Fibroblast of mammary gland (primary cell): ENCODE measurements at regions not wholly inside any gene's neighbourhood (a gene's known extent, or its start where the extent isn't known, plus 50 kb on each side); places are given as distances from the start of the nearest gene placed in this dataset.
"Not testable (repeated sequence)": the region's sequence is repeated elsewhere in the genome, so short reads cannot be mapped to it uniquely, and the experiment has no call there.

ENCODE experiments used
- DNase-seq: peaks from one replicate; pipeline ENCODE4 v3.0.0-alpha.2; 2010; ENCODE audit warnings: low read depth
- H3K4me3 ChIP-seq: 2 replicates; pipeline ENCODE4 v1.5.1; 2011; ENCODE audit warnings: low read depth, mild to moderate bottlenecking, low read length, moderate library complexity; ENCODE audit not compliant: control insufficient read depth
- CTCF ChIP-seq: conservative IDR thresholded peaks from 2 replicates; pipeline ENCODE4 v1.5.1; 2011; ENCODE audit warnings: low read depth, low read length, inconsistent platforms; ENCODE audit not compliant: control insufficient read depth, insufficient read depth

- DNase-seq = no peak
- TF ChIP-seq CTCF = no peak
- H3K4me3 ChIP-seq = no peak overlapping the region
These were observed 317.1 kb upstream of the PABPC4L start for GRCh38 chr4:134518574-134519217.

DNA sequence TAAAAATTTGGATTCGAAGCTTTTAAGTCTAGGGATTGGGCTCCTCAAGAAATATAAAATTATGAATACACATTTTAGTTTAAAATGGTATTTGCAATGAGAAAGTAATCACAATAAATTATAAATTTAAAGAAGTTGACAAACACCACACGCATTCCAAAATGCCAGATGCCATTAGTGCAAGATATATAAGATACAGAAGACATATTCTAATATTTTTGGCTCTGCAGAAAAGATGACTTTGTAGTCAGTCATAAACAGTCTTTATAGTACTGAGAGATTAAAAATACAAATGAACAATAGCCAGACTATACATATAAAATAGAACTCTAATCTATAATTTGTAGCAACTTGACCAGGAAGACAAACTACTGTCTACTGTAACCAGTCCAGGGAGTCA lies 309.0 kb upstream of the PABPC4L start:
- no peak for TF ChIP-seq CTCF
- H3K4me3 ChIP-seq = no peak overlapping the region
- no peak for DNase-seq

DNA sequence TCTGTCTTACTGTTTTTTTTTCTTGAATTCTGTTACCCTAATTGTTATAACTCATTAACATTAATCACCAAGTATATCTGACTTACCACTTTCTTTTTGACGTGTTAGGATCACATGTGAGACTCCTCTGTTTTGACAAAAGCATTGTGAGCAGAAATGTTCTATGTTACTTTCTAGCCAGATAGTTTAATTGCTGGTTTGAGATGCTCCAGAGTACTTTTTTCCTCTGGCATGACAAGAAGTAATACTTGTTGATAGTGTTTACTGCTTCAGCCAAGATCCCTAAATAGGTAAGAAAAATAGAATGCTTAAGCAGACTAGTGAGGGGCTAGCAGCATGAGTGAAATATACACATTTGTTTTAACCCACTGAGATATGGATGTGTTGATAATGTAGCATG lies 303.9 kb upstream of the PABPC4L start:
- no peak for TF ChIP-seq CTCF
- no peak for DNase-seq
- no peak overlapping the region for H3K4me3 ChIP-seq

DNA sequence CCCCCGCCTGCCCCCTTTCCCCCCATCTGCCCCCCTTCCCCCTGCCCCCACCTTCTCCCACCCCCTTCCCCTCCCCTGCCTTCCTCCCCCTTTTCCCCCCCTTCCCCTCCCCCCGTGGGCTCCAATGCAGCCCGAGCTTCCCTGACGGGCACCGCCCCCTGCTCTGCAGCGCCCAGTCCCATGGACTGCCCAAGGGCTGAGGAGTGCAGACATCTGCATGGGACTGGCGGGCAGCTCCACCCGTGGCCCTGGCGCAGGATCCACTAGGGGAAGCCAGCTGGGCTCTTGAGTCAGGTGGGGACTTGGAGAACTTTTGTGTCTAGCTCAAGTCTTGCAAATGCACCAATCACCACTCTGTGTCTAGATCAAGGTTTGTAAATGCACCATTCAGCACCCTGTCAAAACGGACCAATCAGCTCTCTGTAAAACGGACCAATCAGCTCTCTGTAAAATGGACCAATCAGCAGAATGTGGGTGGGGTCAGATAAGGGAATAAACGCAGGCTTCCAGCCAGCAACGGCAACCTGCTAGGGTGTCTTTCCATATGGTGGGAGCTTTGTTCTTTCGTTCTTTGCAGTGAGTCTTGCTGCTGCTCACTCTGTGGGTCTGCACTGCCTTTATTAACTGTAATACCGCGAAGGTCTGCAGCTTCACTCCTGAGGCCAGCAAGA lies 300.5 kb upstream of the PABPC4L start:
- TF ChIP-seq CTCF = no peak
- DNase-seq = no peak
- H3K4me3 ChIP-seq = no peak overlapping the region

DNA sequence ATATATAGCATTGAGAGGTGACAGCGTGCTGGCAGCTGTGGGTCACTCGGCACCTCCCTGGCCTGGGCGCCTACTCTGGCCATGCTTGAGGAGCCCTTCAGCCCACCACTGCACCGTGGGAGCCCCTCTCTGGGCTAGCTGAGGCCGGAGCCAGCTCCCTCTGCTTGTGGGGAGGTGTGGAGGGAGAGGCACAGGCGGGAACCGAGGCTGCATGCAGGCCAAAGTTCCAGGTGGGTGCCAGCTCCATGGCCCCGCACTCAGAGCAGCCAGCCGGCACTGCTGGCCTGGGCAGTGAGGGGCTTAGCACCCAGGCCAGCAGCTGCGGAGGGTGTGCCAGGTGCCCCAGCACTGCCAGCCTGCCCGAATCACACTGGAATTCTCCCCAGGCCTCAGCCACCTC lies 299.9 kb upstream of the PABPC4L start:
- DNase-seq, H3K4me3 ChIP-seq: not testable (repeated sequence)

GRCh38 chr4:134499074-134499473 lies 297.5 kb upstream of the PABPC4L start:
- DNase-seq = no peak
- TF ChIP-seq CTCF = no peak
- H3K4me3 ChIP-seq = no peak overlapping the region

GRCh38 chr4:134490863-134491262 lies 289.3 kb upstream of the PABPC4L start:
- no peak for DNase-seq
- no peak overlapping the region for H3K4me3 ChIP-seq
- TF ChIP-seq CTCF = no peak

DNA sequence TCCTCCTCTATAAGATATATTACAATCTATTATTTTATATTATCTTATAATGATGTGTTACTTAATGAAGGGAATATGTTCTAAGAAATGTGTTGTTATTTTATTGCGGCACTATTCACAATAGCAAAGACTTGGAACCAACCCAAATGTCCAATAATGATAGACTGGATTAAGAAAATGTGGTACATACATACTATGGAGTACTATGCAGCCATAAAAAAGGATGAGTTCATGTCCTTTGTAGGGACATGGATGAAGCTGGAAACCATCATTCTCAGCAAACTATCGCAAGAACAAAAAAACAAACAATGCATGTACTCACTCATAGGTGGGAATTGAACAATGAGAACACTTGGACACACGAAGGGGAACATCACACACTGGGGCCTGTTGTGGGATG lies 281.9 kb upstream of the PABPC4L start:
- not testable (repeated sequence) for DNase-seq, H3K4me3 ChIP-seq
